ENCODE measurements at regions not wholly inside any gene's neighbourhood (a gene's known extent, or its start where the extent isn't known, plus 50 kb on each side); places are given as distances from the start of the nearest gene placed in this dataset.

GRCh38 chr6:166782520-166782919 is 155.5 kb upstream of the RPS6KA2 start:
- TF ChIP-seq CTCF (IDR thresholded peaks at IDR 0.05; ENCODE audit: insufficient read depth, missing control alignments): no peak
- FAIRE-seq (no peak), DNase-seq (ENCODE audit: insufficient read length, low spot score) (no peak)

GRCh38 chr6:166781331-166781730 is 154.3 kb upstream of the RPS6KA2 start:
- FAIRE-seq (no peak), DNase-seq (ENCODE audit: insufficient read length, low spot score) (no peak)
- no peak for TF ChIP-seq CTCF (IDR thresholded peaks at IDR 0.05; ENCODE audit: insufficient read depth, missing control alignments)

- no peak for TF ChIP-seq CTCF (IDR thresholded peaks at IDR 0.05; ENCODE audit: insufficient read depth, missing control alignments)
- FAIRE-seq (no peak), DNase-seq (ENCODE audit: insufficient read length, low spot score) (no peak)
Observed at GRCh38 chr6:166779963-166780683, 153.1 kb upstream of the RPS6KA2 start.

GRCh38 chr6:166779381-166779780 is 152.3 kb upstream of the RPS6KA2 start:
- no peak for TF ChIP-seq CTCF (IDR thresholded peaks at IDR 0.05; ENCODE audit: insufficient read depth, missing control alignments)
- DNase-seq (ENCODE audit: insufficient read length, low spot score) (no peak), FAIRE-seq (no peak)

GRCh38 chr6:166778776-166779175 is 151.7 kb upstream of the RPS6KA2 start:
- no peak for TF ChIP-seq CTCF (IDR thresholded peaks at IDR 0.05; ENCODE audit: insufficient read depth, missing control alignments)
- DNase-seq (ENCODE audit: insufficient read length, low spot score) (no peak), FAIRE-seq (no peak)

GRCh38 chr6:166778046-166778445 is 151.0 kb upstream of the RPS6KA2 start:
- no peak for DNase-seq (ENCODE audit: insufficient read length, low spot score)
- no peak for FAIRE-seq
- no peak for TF ChIP-seq CTCF (IDR thresholded peaks at IDR 0.05; ENCODE audit: insufficient read depth, missing control alignments)

GRCh38 chr6:166777096-166777630 is 150.1 kb upstream of the RPS6KA2 start:
- FAIRE-seq: no peak
- no peak for TF ChIP-seq CTCF (IDR thresholded peaks at IDR 0.05; ENCODE audit: insufficient read depth, missing control alignments)

More at GRCh38 chr6:166777096-166777630, 150.1 kb upstream of the RPS6KA2 start:
- no peak for DNase-seq (ENCODE audit: insufficient read length, low spot score)
